Sigmoid colon (tissue), 6 donors: ENCODE measurements at regions not wholly inside any gene's neighbourhood (a gene's known extent, or its start where the extent isn't known, plus 50 kb on each side); places are given as distances from the start of the nearest gene placed in this dataset.

Source experiments
- DNase-seq: peaks from one replicate; pipeline ENCODE4 v3.0.0-alpha.2; 2019
- H3K27ac ChIP-seq, 4 donors: fragments of 200-600 bp; sonication (generic); one replicate each; pipeline ENCODE4 v1.5.1; 2016 to 2019; ENCODE audit warnings: mild to moderate bottlenecking in 1 of 4
- H3K27me3 ChIP-seq, 3 donors: fragments of 200-600 bp; sonication (generic); one replicate each; pipeline ENCODE4 v1.5.1; 2019; ENCODE audit warnings: mild to moderate bottlenecking in 1 of 3
- H3K36me3 ChIP-seq, 4 donors: fragments of 200-600 bp; sonication (generic); one replicate each; pipeline ENCODE4 v1.5.1; 2016 to 2019
- H3K4me1 ChIP-seq, 4 donors: fragments of 200-600 bp; sonication (generic); one replicate each; pipeline ENCODE4 v1.5.1; 2017 to 2019
- H3K4me3 ChIP-seq, 4 donors: fragments of 200-600 bp; sonication (generic); one replicate each; pipeline ENCODE4 v1.5.1; 2017 to 2019; ENCODE audit warnings: mild to moderate bottlenecking in 2 of 4, moderate library complexity in 1 of 4
- H3K9me3 ChIP-seq, 4 donors: fragments of 200-600 bp in 3 of 4; sonication (generic) in 3 of 4; one replicate each; pipeline versions ENCODE4 v1.5.1 to v1.6.1; 2013 to 2019
- CTCF ChIP-seq, 4 experiments: fragments of 450-650 bp in 3 of 4; fragments of 200-600 bp in 1 of 4; IDR thresholded peaks; one replicate each; pipeline ENCODE4 v1.5.1; 2016 to 2019; ENCODE audit warnings: antibody characterized with exemption in 4 of 4, mild to moderate bottlenecking in 3 of 4, moderate library complexity in 2 of 4
- EP300 ChIP-seq, 4 donors: sonication (generic); formaldehyde crosslinking; IDR thresholded peaks; one replicate each; pipeline ENCODE4 v1.6.1; 2017; ENCODE audit warnings: antibody characterized with exemption in 4 of 4
- POLR2A ChIP-seq, 2 donors: fragments of 450-650 bp; IDR thresholded peaks; one replicate each; pipeline ENCODE4 v1.6.1; 2016; ENCODE audit warnings: antibody characterized with exemption in 2 of 2, mild to moderate bottlenecking in 2 of 2, moderate library complexity in 2 of 2
- POLR2AphosphoS5 ChIP-seq, 4 donors: sonication (generic); formaldehyde crosslinking; IDR thresholded peaks; one replicate each; pipeline ENCODE4 v1.6.1; 2017; ENCODE audit warnings: antibody characterized with exemption in 4 of 4
- WGBS, 2 donors: extraction: QIAGEN DNeasy Blood & Tissue Kit; methylation state at CpG; one replicate each; pipeline ENCODE4 v1.1.7; 2013; 5-methylcytosine and 5-hydroxymethylcytosine counted together
- intact Hi-C: fragments of 100-400 bp; cut with DNase I; formaldehyde crosslinking; loops from one replicate; pipeline ENCODE4 v1.15.1; 2023
- donor health status: healthy with polysubstance abuse.
- donor health status: healthy.

GRCh38 chr13:107130566-107130965 lies 562.6 kb upstream of the ARGLU1 start:
- 90 to 93% methylated on average over 1 of the region's 1 CpG for WGBS, 2 donors
- H3K36me3 ChIP-seq = no peaks in the 10 kb centered on the region
- no peaks in the 10 kb centered on the region for H3K27me3 ChIP-seq
- no peak overlapping the region for H3K27ac ChIP-seq
- TF ChIP-seq POLR2A (IDR thresholded peaks at IDR 0.05) = no peak
- TF ChIP-seq POLR2AphosphoS5 (IDR thresholded peaks at IDR 0.05) = no peak
- no peak for TF ChIP-seq EP300 (IDR thresholded peaks at IDR 0.05)
- no peak for TF ChIP-seq CTCF (IDR thresholded peaks at IDR 0.05)
- H3K9me3 ChIP-seq = no peaks in the 10 kb centered on the region
- no peak overlapping the region for H3K4me3 ChIP-seq
- H3K4me1 ChIP-seq = no peaks in the 10 kb centered on the region
- intact Hi-C loops = no loop called here
- no peak for DNase-seq

- H3K36me3 ChIP-seq = no peaks in the 10 kb centered on the region
- WGBS, 2 donors = 23 to 53% methylated on average over 5 of the region's 5 CpGs
- intact Hi-C loops = no loop called here
These were observed 556.8 kb upstream of the ARGLU1 start for GRCh38 chr13:107124730-107125129.

GRCh38 chr13:107124129-107124718 lies 556.3 kb upstream of the ARGLU1 start:
- no peaks in the 10 kb centered on the region for H3K36me3 ChIP-seq
- no peaks in the 10 kb centered on the region for H3K4me1 ChIP-seq
- H3K27ac ChIP-seq = no peak overlapping the region
- no peak overlapping the region for H3K4me3 ChIP-seq
- no peak for TF ChIP-seq POLR2AphosphoS5 (IDR thresholded peaks at IDR 0.05)
- TF ChIP-seq CTCF (IDR thresholded peaks at IDR 0.05) = peak in 2 of 4 experiments; percentile 22 to 41
- H3K9me3 ChIP-seq = no peaks in the 10 kb centered on the region
- 0 to 2% methylated on average over 2 of the region's 2 CpGs for WGBS, 2 donors
- intact Hi-C loops = no loop called here
- no peaks in the 10 kb centered on the region for H3K27me3 ChIP-seq
- no peak for DNase-seq

More at GRCh38 chr13:107124730-107125129, 556.8 kb upstream of the ARGLU1 start:
- no peak for DNase-seq
- no peaks in the 10 kb centered on the region for H3K4me1 ChIP-seq
- no peaks in the 10 kb centered on the region for H3K9me3 ChIP-seq
- H3K4me3 ChIP-seq = no peak overlapping the region
- H3K27me3 ChIP-seq = no peaks in the 10 kb centered on the region
- no peak overlapping the region for H3K27ac ChIP-seq
- TF ChIP-seq POLR2AphosphoS5 (IDR thresholded peaks at IDR 0.05) = no peak
- no peak for TF ChIP-seq EP300 (IDR thresholded peaks at IDR 0.05)

- intact Hi-C loops = no loop called here
These were observed 553.9 kb upstream of the ARGLU1 start for GRCh38 chr13:107121793-107122192.

More at GRCh38 chr13:107121793-107122192, 553.9 kb upstream of the ARGLU1 start:
- H3K27ac ChIP-seq = no peak overlapping the region
- H3K27me3 ChIP-seq = no peaks in the 10 kb centered on the region
- TF ChIP-seq POLR2A (IDR thresholded peaks at IDR 0.05) (no peak), EP300 (IDR thresholded peaks at IDR 0.05) (no peak), CTCF (IDR thresholded peaks at IDR 0.05) (no peak), POLR2AphosphoS5 (IDR thresholded peaks at IDR 0.05) (no peak)
- WGBS, 2 donors = 23 to 50% methylated on average over 1 of the region's 1 CpG
- no peaks in the 10 kb centered on the region for H3K9me3 ChIP-seq
- no peak overlapping the region for H3K4me3 ChIP-seq
- DNase-seq = no peak
- H3K36me3 ChIP-seq = no peaks in the 10 kb centered on the region
- no peaks in the 10 kb centered on the region for H3K4me1 ChIP-seq
